ENCODE measurements at regions not wholly inside any gene's neighbourhood (a gene's known extent, or its start where the extent isn't known, plus 50 kb on each side); places are given as distances from the start of the nearest gene placed in this dataset.

DNA sequence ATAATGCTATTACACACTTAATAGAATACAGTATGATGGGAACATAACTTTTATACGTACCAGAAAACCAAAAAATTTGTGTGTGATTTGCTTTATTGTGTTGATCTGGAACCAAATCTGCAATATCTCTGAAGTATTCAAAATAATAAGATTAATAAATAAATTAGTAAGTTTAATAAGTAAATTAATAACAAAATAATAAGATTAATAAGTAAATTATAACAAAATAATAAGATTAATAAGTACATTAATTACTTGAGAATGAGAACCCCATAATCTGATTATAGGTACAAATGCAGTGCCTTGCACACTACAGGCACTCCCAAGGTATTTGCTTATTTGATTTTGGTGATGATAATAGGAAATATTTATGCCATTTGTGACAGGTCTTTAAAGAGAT is 267.4 kb downstream of the ZNF326 start (continued):
- TF ChIP-seq, protein P1, sequence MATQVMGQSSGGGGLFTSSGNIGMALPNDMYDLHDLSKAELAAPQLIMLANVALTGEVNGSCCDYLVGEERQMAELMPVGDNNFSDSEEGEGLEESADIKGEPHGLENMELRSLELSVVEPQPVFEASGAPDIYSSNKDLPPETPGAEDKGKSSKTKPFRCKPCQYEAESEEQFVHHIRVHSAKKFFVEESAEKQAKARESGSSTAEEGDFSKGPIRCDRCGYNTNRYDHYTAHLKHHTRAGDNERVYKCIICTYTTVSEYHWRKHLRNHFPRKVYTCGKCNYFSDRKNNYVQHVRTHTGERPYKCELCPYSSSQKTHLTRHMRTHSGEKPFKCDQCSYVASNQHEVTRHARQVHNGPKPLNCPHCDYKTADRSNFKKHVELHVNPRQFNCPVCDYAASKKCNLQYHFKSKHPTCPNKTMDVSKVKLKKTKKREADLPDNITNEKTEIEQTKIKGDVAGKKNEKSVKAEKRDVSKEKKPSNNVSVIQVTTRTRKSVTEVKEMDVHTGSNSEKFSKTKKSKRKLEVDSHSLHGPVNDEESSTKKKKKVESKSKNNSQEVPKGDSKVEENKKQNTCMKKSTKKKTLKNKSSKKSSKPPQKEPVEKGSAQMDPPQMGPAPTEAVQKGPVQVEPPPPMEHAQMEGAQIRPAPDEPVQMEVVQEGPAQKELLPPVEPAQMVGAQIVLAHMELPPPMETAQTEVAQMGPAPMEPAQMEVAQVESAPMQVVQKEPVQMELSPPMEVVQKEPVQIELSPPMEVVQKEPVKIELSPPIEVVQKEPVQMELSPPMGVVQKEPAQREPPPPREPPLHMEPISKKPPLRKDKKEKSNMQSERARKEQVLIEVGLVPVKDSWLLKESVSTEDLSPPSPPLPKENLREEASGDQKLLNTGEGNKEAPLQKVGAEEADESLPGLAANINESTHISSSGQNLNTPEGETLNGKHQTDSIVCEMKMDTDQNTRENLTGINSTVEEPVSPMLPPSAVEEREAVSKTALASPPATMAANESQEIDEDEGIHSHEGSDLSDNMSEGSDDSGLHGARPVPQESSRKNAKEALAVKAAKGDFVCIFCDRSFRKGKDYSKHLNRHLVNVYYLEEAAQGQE (IDR thresholded peaks at IDR 0.05; ENCODE audit: low read depth) = no peak
- TF ChIP-seq YY1 (IDR thresholded peaks at IDR 0.05; ENCODE audit: extremely low read depth, insufficient replicate concordance, low read depth, low read length) = no peak
- TF ChIP-seq CEBPB (IDR thresholded peaks at IDR 0.05; ENCODE audit: low read depth) = no peak
- TF ChIP-seq CBX3 (IDR thresholded peaks at IDR 0.05; ENCODE audit: low read depth) = no peak
- TF ChIP-seq, protein P2, sequence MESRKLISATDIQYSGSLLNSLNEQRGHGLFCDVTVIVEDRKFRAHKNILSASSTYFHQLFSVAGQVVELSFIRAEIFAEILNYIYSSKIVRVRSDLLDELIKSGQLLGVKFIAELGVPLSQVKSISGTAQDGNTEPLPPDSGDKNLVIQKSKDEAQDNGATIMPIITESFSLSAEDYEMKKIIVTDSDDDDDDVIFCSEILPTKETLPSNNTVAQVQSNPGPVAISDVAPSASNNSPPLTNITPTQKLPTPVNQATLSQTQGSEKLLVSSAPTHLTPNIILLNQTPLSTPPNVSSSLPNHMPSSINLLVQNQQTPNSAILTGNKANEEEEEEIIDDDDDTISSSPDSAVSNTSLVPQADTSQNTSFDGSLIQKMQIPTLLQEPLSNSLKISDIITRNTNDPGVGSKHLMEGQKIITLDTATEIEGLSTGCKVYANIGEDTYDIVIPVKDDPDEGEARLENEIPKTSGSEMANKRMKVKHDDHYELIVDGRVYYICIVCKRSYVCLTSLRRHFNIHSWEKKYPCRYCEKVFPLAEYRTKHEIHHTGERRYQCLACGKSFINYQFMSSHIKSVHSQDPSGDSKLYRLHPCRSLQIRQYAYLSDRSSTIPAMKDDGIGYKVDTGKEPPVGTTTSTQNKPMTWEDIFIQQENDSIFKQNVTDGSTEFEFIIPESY (IDR thresholded peaks at IDR 0.05; ENCODE audit: extremely low read depth, insufficient replicate concordance, low read length) = no peak

GRCh38 chr1:90246069-90246468 is 251.2 kb downstream of the ZNF326 start:
- Histone ChIP-seq H3K36me3 (ENCODE audit: control insufficient read depth in 1 of 2, insufficient read depth in 2 of 2, low read length in 2 of 2) (no peaks in the 10 kb centered on the region), H3K27ac (ENCODE audit: low read depth, low read length) (no peak overlapping the region), H3K4me2 (ENCODE audit: low read length) (no peak overlapping the region), H3K27me3 (ENCODE audit: insufficient read depth, low read length) (no peaks in the 10 kb centered on the region), H3K79me2 (ENCODE audit: insufficient read depth, low read length) (no peaks in the 10 kb centered on the region), H3K9ac (ENCODE audit: low read length) (no peak overlapping the region), H3K9me3 (ENCODE audit: control insufficient read depth in 1 of 2, insufficient read depth in 1 of 2, low read depth in 1 of 2, low read length in 2 of 2) (no peaks in the 10 kb centered on the region), H3K4me1 (ENCODE audit: control insufficient read depth in 1 of 2, insufficient read depth in 2 of 2, low read length in 2 of 2) (no peaks in the 10 kb centered on the region), H2AFZ (ENCODE audit: low read depth, low read length, poor library complexity, severe bottlenecking) (no peak overlapping the region), H3K9me2 (ENCODE audit: insufficient read depth) (no peaks in the 10 kb centered on the region), H3K4me3 (replicated peaks in 1 of 2; ENCODE audit: low read depth in 1 of 2, low read length in 2 of 2) (no peak overlapping the region), H4K20me1 (ENCODE audit: insufficient read depth) (no peaks in the 10 kb centered on the region)
- ChIA-PET CTCF (no interaction called here), POLR2A (no interaction called here), RAD21 (ENCODE audit: low non-redundant PET in 1 of 2, low total read pairs in 2 of 2, uncharacterized antibody in 2 of 2, unreplicated experiment in 2 of 2) (no interaction called here)
- ATAC-seq (no peak), DNase-seq (ENCODE audit: low read depth, low spot score) (no peak)
- intact Hi-C loops (cut with micrococcal nuclease) = no loop called here
- BruUV-seq (replicated peaks) = no TSS peak
- TF ChIP-seq SIN3A (IDR thresholded peaks at IDR 0.05; ENCODE audit: low read depth) = no peak
- no peak for TF ChIP-seq CEBPB (IDR thresholded peaks at IDR 0.05; ENCODE audit: low read depth)
- no peak for TF ChIP-seq EGR1 (IDR thresholded peaks at IDR 0.05; ENCODE audit: low read depth)
- no peak for TF ChIP-seq SP1 (IDR thresholded peaks at IDR 0.05; ENCODE audit: low read depth)
